Prostate gland (tissue), 2 donors: ENCODE measurements at regions not wholly inside any gene's neighbourhood (a gene's known extent, or its start where the extent isn't known, plus 50 kb on each side); places are given as distances from the start of the nearest gene placed in this dataset.

Source experiments
- POLR2A ChIP-seq: fragments of 450-650 bp; IDR thresholded peaks from one replicate; pipeline ENCODE4 v1.6.1; 2016; ENCODE audit warnings: antibody characterized with exemption, mild to moderate bottlenecking
- TF ChIP-seq, protein P1 (sequence below), 4 experiments: fragments of 200-600 bp in 2 of 4; fragments of 450-650 bp in 2 of 4; sonication (generic) in 2 of 4; IDR thresholded peaks; 1 replicate in 3 of 4; 2 replicates in 1 of 4; pipeline ENCODE4 v1.5.1; 2016 to 2019; ENCODE audit warnings: antibody characterized with exemption in 4 of 4, mild to moderate bottlenecking in 2 of 4, moderate library complexity in 2 of 4

DNA sequence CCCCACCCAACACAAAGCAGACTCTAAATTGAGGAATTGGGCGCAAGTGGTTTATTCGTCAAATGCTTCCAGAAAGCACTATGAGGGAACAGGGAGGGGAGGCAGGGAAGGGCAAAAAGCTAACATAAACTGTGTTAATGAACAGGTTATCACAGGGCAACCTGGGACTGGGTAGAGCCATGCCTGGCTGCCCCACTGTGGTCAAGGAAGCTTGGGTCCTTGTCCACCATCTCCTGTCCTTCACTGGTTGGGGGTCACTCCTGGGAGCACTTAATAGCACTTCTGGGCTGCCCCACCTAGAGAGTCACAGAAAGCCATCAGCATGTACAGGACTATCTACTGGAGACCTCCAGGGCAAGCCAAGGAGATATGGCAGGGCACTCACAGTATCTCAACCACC lies 102.3 kb downstream of the LINC00237 start:
- no peak for TF ChIP-seq POLR2A
- TF ChIP-seq, protein P1, sequence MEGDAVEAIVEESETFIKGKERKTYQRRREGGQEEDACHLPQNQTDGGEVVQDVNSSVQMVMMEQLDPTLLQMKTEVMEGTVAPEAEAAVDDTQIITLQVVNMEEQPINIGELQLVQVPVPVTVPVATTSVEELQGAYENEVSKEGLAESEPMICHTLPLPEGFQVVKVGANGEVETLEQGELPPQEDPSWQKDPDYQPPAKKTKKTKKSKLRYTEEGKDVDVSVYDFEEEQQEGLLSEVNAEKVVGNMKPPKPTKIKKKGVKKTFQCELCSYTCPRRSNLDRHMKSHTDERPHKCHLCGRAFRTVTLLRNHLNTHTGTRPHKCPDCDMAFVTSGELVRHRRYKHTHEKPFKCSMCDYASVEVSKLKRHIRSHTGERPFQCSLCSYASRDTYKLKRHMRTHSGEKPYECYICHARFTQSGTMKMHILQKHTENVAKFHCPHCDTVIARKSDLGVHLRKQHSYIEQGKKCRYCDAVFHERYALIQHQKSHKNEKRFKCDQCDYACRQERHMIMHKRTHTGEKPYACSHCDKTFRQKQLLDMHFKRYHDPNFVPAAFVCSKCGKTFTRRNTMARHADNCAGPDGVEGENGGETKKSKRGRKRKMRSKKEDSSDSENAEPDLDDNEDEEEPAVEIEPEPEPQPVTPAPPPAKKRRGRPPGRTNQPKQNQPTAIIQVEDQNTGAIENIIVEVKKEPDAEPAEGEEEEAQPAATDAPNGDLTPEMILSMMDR (IDR thresholded peaks at IDR 0.05), result no peak
